Mucosa of descending colon (tissue), 3 donors: ENCODE measurements at regions not wholly inside any gene's neighbourhood (a gene's known extent, or its start where the extent isn't known, plus 50 kb on each side); places are given as distances from the start of the nearest gene placed in this dataset.

Source experiments
- ATAC-seq: fragments of 200-7000 bp; cut with Tn5 transposase; one replicate; pipeline ENCODE4 v1.9.1; 2020; ENCODE audit warnings: mild to moderate bottlenecking, moderate library complexity
- DNase-seq, 3 donors: peaks; one replicate each; pipeline ENCODE4 v3.0.0-alpha.2; 2020
- H3K36me3 ChIP-seq: fragments of 200-600 bp; one replicate; pipeline ENCODE4 v1.8.0; 2021; ENCODE audit warnings: low read depth, mild to moderate bottlenecking
- H3K4me1 ChIP-seq: fragments of 200-600 bp; one replicate; pipeline ENCODE4 v1.8.0; 2021; ENCODE audit warnings: low read depth, mild to moderate bottlenecking
- H3K4me3 ChIP-seq: fragments of 200-600 bp; one replicate; pipeline ENCODE4 v1.8.0; 2021; ENCODE audit warnings: mild to moderate bottlenecking
- H3K9me3 ChIP-seq: fragments of 200-600 bp; one replicate; pipeline ENCODE4 v1.8.0; 2021; ENCODE audit warnings: mild to moderate bottlenecking
- CTCF ChIP-seq: fragments of 200-600 bp; IDR thresholded peaks from one replicate; pipeline ENCODE4 v1.8.0; 2022; ENCODE audit warnings: antibody characterized with exemption, mild to moderate bottlenecking
- intact Hi-C, 2 donors: fragments of 100-400 bp; cut with DNase I in 1 of 2; cut with micrococcal nuclease in 1 of 2; formaldehyde crosslinking; loops; one replicate each; pipeline versions ENCODE4 v1.11.0 to v1.11.1; 2022; cut with DNase I, micrococcal nuclease
- donor health status: DM: no; HTN: no; CAD: no; lungs with moderate emphysema.
- donor health status: DM: no; HTN: no; CAD: no.
- donor health status: DM: no; HTN: yes; CAD: no.

GRCh38 chr6:113388996-113389395, 468.1 kb upstream of the MARCKS start:
- H3K36me3 ChIP-seq = no peaks in the 10 kb centered on the region
- no peak overlapping the region for H3K4me3 ChIP-seq
- TF ChIP-seq CTCF = no peak
- no peaks in the 10 kb centered on the region for H3K9me3 ChIP-seq
- no peak for ATAC-seq
- intact Hi-C loops = no loop called here
- no peaks in the 10 kb centered on the region for H3K4me1 ChIP-seq
- DNase-seq = no peak

- Histone ChIP-seq H3K36me3 (no peaks in the 10 kb centered on the region), H3K4me3 (no peak overlapping the region), H3K4me1 (no peaks in the 10 kb centered on the region), H3K9me3 (no peaks in the 10 kb centered on the region)
- ATAC-seq (no peak), DNase-seq (no peak)
- intact Hi-C loops = no loop called here
- no peak for TF ChIP-seq CTCF
Observed at GRCh38 chr6:113392551-113393055, 464.5 kb upstream of the MARCKS start.

GRCh38 chr6:113394216-113394615, 462.9 kb upstream of the MARCKS start:
- no peak for DNase-seq
- no peaks in the 10 kb centered on the region for H3K9me3 ChIP-seq
- no peaks in the 10 kb centered on the region for H3K4me1 ChIP-seq
- H3K4me3 ChIP-seq = no peak overlapping the region
- H3K36me3 ChIP-seq = no peaks in the 10 kb centered on the region
- intact Hi-C loops = no loop called here
- TF ChIP-seq CTCF = no peak
- no peak for ATAC-seq

GRCh38 chr6:113394729-113395128, 462.4 kb upstream of the MARCKS start:
- no peaks in the 10 kb centered on the region for H3K4me1 ChIP-seq
- TF ChIP-seq CTCF = no peak
- DNase-seq (no peak), ATAC-seq (no peak)
- intact Hi-C loops = no loop called here
- H3K4me3 ChIP-seq = no peak overlapping the region
- H3K36me3 ChIP-seq = no peaks in the 10 kb centered on the region
- no peaks in the 10 kb centered on the region for H3K9me3 ChIP-seq

GRCh38 chr6:113396730-113397129, 460.4 kb upstream of the MARCKS start:
- ATAC-seq (no peak), DNase-seq (no peak)
- Histone ChIP-seq H3K4me3 (no peak overlapping the region), H3K36me3 (no peaks in the 10 kb centered on the region), H3K9me3 (no peaks in the 10 kb centered on the region), H3K4me1 (no peaks in the 10 kb centered on the region)
- TF ChIP-seq CTCF = no peak
- intact Hi-C loops = no loop called here

- TF ChIP-seq CTCF = no peak
- Histone ChIP-seq H3K36me3 (no peaks in the 10 kb centered on the region), H3K4me1 (no peaks in the 10 kb centered on the region), H3K9me3 (no peaks in the 10 kb centered on the region), H3K4me3 (no peak overlapping the region)
- intact Hi-C loops = no loop called here
- ATAC-seq (no peak), DNase-seq (no peak)
Observed at GRCh38 chr6:113397236-113397635, 459.9 kb upstream of the MARCKS start.
